H1 (cell line): ENCODE measurements at regions not wholly inside any gene's neighbourhood (a gene's known extent, or its start where the extent isn't known, plus 50 kb on each side); places are given as distances from the start of the nearest gene placed in this dataset.

ENCODE experiments used
- CBX8 ChIP-seq: fragments of 300-800, 300-1000 bp; sonication (generic); IDR thresholded peaks from 2 replicates; pipeline ENCODE4 v1.7.1; 2016; ENCODE audit warnings: low read depth, low read length, borderline replicate concordance
- GABPA ChIP-seq: IDR thresholded peaks from 2 replicates; pipeline ENCODE4 v1.6.1; 2011; ENCODE audit warnings: mild to moderate bottlenecking, low read length, moderate library complexity, borderline replicate concordance; ENCODE audit not compliant: insufficient read depth
- POLR2AphosphoS5 ChIP-seq: IDR thresholded peaks from 2 replicates; pipeline ENCODE4 v1.6.1; 2011; ENCODE audit warnings: low read depth, low read length
- RAD21 ChIP-seq, 2 experiments: IDR thresholded peaks in 1 of 2; conservative IDR thresholded peaks in 1 of 2; 2 replicates each; pipeline ENCODE4 v1.6.1; 2011; ENCODE audit warnings: low read depth in 2 of 2, low read length in 2 of 2, improper control_type of control experiment in 1 of 2, inconsistent platforms in 1 of 2, mild to moderate bottlenecking in 1 of 2, moderate library complexity in 1 of 2
- RXRA ChIP-seq: IDR thresholded peaks from 2 replicates; pipeline ENCODE4 v1.6.1; 2011; ENCODE audit warnings: low read depth, mild to moderate bottlenecking, low read length, moderate library complexity; ENCODE audit not compliant: insufficient read depth
- SAP30 ChIP-seq: fragments of 300-600 bp; sonication (generic); IDR thresholded peaks from 2 replicates; pipeline ENCODE4 v1.7.1; 2012; ENCODE audit warnings: low read length, moderate library complexity, mild to moderate bottlenecking, inconsistent platforms; ENCODE audit not compliant: insufficient read depth, insufficient replicate concordance
- SIX5 ChIP-seq: IDR thresholded peaks from 2 replicates; pipeline ENCODE4 v1.6.1; 2011; ENCODE audit warnings: mild to moderate bottlenecking, low read depth, low read length
- TAF1 ChIP-seq: IDR thresholded peaks from 2 replicates; pipeline ENCODE4 v1.6.1; 2011; ENCODE audit warnings: mild to moderate bottlenecking, low read depth, low read length
- TAF7 ChIP-seq: optimal IDR thresholded peaks from 2 replicates; pipeline ENCODE3; 2011; ENCODE audit warnings: low read depth, mild to moderate bottlenecking, inconsistent platforms, low read length, moderate library complexity, borderline replicate concordance
- TCF12 ChIP-seq: IDR thresholded peaks from 2 replicates; pipeline ENCODE4 v1.6.1; 2011; ENCODE audit warnings: low read depth, mild to moderate bottlenecking, low read length

- no peak for TF ChIP-seq TAF7
- TF ChIP-seq SAP30: no peak
- no peak for TF ChIP-seq TAF1
- no peak for TF ChIP-seq SIX5
- no peak for TF ChIP-seq RXRA
- TF ChIP-seq RAD21 (IDR thresholded peaks at IDR 0.05 in 1 of 2, conservative IDR thresholded peaks at IDR 0.05 in 1 of 2; ENCODE audit: low read depth in 2 of 2, low read length in 2 of 2): no peak
- no peak for TF ChIP-seq CBX8
- no peak for TF ChIP-seq POLR2AphosphoS5
- no peak for TF ChIP-seq TCF12
- no peak for TF ChIP-seq GABPA
Observed at GRCh38 chr9:73233359-73234007, 81.8 kb downstream of the ANXA1 start (continued).
